ENCODE measurements at regions not wholly inside any gene's neighbourhood (a gene's known extent, or its start where the extent isn't known, plus 50 kb on each side); places are given as distances from the start of the nearest gene placed in this dataset.
"Not testable (repeated sequence)": the region's sequence is repeated elsewhere in the genome, so short reads cannot be mapped to it uniquely, and the experiment has no call there.

DNA sequence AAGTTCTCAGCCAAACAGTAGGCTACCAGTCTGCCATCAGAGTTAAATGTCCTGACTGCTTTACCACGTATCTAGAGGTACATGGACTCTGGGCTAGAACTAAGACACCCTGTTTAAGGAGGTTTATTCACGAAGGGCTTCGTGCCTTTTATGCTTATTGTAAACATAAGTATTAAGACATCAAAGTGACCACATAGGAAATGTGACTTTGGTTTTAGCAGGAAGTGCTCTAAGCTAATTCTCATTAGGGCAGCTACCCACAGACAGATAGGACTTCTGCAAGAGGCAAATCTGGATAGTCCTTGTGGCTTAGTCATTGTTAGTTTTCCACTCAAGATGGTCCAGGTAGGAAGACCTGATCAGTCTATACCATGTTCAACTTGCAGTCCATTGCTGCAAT, 233.3 kb upstream of the MGAT5 start:
- DNase-seq (ENCODE audit: low spot score): no peak

DNA sequence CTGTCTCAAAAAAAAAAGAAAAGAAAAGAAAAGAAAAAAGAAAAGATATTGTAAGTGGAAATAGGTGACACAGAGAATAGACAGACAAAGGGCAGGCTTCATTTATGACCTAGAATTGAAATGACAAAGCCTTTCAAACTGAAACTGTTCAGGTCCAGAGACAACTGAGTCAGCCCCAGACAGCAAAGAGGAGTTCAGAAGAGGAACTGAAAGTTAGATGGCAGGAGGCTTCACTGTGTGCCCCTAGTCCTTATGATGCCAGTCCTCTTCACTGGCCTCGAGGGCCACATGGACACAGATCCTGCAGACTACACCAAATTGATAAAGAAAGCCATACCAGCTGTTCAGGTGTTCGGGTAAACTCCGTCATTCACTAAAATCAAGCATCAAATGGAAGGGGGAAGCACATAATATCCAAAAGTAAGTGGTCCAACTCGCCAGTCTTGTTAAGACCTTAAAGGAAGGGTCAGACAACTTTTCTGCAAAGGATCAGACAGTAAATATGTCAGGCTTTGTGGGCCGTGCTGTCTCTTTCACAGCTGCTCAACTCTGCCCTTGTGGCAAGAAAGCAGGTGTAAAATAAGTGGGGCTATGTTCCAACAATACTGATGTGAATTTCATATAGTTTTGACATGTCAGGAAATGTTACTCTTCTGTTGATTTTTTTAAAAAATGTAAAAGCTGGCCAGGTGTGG, 231.9 kb upstream of the MGAT5 start:
- DNase-seq (ENCODE audit: low spot score): no peak

DNA sequence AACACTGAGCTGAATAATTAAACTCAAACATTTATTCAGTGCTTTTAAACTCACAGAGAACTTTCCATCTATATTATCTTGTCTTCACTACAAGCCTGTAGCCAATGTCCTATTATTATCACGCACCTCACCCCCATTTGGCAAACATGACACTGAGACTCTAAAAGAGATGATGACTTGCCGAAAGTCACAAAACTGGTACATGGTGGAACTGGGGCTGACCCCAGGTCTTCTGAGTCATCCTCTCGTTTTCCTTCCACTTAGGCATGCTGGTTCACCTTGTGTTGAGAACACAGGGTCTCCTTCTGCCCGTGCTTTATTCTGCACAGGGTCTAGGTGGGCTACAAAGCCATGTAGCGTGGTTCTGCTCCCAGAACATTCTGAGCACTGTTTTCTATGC, 230.0 kb upstream of the MGAT5 start:
- DNase-seq (ENCODE audit: low spot score): no peak

GRCh38 chr2:134027980-134028379, 225.9 kb upstream of the MGAT5 start:
- no peak for DNase-seq (ENCODE audit: low spot score)

GRCh38 chr2:134029418-134029817, 224.5 kb upstream of the MGAT5 start:
- no peak for DNase-seq (ENCODE audit: low spot score)

DNA sequence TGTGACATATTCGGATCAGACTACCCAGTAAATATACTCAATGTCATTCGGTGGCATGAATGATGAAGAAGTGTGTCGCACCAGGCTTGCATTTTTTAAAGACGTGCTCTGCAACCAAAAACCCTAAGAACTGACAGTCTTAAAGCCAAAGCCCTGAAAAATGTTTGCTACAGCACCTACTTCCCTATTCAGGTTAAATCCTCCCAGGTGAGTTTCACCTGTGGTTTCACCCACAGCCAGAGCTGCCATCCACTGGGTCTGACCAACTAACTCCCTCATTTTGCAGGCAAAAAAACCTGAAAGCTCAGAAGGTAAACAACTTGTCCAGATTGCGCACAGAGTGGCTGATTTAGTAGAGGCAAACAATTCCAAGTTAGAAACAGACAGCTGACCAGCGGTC, 222.3 kb upstream of the MGAT5 start:
- no peak for DNase-seq (ENCODE audit: low spot score)

- no peak for DNase-seq (ENCODE audit: low spot score)
These were observed 218.1 kb upstream of the MGAT5 start for GRCh38 chr2:134035605-134036370.

DNA sequence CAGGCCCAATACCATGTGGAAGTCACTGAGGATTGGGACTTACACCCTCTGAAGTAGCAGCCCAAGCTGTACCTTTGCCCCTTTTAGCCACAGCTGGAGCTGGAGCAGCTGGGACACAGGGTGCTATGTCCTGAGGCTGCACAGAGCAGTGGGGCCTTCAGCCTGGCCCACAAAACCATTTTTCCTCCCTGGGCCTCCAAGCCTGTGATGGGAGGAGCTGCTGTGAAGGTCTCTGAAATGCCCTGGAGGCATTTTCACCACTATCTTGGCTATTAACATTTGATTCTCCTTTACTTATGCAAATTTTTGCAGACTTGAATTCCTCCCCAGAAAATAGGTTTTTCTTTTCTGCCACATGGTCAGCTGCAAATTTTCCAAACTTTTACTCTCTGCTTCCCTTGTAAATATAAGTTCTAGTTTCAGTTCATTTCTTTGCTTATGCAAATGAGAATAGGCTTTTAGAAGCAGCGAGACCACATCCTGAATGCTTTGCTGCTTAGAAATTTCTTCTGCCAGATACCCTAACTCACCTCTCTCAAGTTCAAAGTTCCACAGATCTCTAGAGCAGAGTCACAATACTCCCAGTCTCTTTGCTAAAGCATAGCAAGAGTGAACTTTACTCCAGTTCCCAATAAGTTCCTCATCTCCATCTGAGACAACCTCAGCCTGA, 213.8 kb upstream of the MGAT5 start:
- no peak for DNase-seq (ENCODE audit: low spot score)

DNA sequence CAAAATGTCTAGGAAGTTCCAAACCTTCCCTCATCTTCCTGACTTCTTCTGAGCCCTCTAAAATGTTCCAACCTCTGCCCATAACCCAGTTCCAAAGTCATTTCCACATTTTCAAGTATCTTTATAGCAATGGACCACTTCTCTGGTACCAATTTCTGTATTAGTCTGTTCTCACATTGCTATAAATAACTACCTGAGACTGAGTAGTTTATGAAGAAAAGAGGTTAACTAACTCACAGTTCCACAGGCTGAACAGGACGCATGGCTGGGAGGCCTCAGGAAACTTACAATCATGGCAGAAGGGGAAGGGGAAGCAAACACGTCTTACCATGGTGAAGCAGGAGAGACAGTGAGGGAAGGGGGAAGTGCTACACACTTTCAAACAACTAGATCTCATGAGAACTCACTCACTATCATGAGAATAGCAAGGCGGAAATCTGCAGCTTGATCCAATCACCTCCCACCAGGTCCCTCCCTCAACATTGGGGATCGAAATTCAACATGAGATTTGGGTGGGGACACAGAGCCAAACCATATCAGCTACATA, 213.2 kb upstream of the MGAT5 start:
- not testable (repeated sequence) for DNase-seq (ENCODE audit: low spot score)

DNA sequence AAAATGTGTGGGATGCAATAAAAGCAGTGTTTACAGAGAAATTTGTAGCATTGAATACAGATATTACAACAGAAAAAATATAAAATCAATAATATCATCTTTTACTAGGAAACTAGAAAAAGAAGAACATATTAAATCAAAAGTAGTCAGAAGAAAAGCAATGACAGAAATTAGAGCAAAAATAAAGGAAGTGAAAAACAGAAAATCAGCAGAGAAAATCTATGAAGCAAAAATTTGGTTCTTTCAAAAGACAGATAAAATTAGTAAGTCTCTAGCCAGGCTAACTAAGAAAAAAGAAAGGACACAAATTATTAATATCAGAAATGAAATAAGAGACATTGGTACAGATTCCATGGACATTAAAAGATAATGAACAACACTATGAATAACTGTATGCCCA, 212.0 kb upstream of the MGAT5 start:
- DNase-seq (ENCODE audit: low spot score): no peak

DNA sequence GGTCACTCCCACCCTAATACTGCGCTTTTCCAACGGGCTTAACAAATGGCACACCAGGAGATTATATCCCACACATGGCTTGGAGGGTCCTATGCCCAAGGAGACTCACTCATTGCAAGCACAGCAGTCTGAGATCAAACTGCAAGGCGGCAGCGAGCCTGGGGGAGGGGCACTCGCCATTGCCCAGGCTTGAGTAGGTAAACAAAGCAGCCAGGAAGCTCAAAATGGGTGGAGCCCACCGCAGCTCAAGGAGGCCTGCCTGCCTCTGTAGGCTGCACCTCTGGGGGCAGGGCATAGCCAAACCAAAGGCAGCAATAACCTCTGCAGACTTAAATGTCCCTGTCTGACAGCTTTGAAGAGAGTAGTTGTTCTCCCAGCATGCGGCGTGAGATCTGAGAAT, 210.8 kb upstream of the MGAT5 start:
- DNase-seq (ENCODE audit: low spot score): not testable (repeated sequence)

DNA sequence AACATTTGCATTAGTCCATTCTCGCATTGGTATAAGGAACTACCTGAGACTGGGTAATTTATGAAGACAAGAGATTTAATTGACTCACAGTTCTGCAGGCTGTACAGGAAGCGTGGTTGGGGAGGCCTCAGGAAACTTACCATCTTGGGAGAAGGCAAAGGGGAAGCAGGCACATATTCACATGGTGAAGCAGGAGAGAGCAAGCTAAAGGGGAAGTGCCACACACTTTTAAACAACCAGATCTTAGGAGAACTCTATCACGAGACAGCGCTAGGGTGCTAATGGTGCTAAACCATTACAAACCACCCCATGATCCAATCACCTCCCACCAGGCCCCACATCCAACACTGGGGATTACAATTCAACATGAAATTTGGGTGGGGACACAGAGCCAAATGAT, 201.7 kb upstream of the MGAT5 start:
- no peak for DNase-seq (ENCODE audit: low spot score)

DNA sequence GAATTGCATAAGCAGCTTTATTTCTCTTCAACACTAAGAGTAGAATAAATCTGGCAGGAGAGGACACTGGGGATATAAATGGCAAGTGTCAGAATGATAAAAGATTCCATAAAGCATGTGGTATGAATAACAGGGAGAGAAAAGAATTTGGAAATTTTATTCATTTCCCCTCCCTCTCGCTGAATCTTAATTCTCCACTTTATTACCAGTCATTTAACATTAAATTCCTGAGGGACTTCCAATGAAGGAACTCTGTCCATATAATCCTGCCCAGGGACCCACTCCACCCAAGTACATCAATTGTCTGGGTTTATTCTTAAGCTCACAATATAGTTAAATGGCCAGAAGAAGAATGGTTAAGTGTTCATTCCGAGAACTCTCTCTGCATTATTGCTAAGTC, 197.7 kb upstream of the MGAT5 start:
- no peak for DNase-seq (ENCODE audit: low spot score)

- not testable (repeated sequence) for DNase-seq (ENCODE audit: low spot score)
These were observed 192.8 kb upstream of the MGAT5 start for GRCh38 chr2:134061066-134061465.

- not testable (repeated sequence) for DNase-seq (ENCODE audit: low spot score)
These were observed 191.6 kb upstream of the MGAT5 start for GRCh38 chr2:134062235-134062634.

DNA sequence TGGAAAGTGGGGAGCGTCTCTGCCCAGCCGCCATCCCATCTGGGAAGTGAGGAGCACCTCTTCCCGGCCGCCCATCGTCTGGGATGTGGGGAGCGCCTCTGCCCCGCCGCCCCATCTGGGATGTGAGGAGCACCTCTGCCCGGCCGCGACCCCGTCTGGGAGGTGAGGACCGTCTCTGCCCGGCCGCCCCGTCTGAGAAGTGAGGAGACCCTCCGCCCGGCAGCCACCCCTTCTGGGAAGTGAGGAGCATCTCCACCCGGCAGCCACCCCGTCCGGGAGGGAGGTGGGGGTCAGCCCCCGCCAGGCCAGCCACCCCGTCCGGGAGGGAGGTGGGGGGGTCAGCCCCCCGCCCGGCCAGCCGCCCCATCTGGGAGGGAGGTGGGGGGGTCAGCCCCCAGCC, 190.0 kb upstream of the MGAT5 start:
- DNase-seq (ENCODE audit: low spot score): not testable (repeated sequence)

GRCh38 chr2:134070281-134070741, 183.6 kb upstream of the MGAT5 start:
- DNase-seq (ENCODE audit: low spot score): no peak

GRCh38 chr2:134072341-134072740, 181.5 kb upstream of the MGAT5 start:
- DNase-seq (ENCODE audit: low spot score): no peak

- no peak for DNase-seq (ENCODE audit: low spot score)
These were observed 180.8 kb upstream of the MGAT5 start for GRCh38 chr2:134073023-134073422.

DNA sequence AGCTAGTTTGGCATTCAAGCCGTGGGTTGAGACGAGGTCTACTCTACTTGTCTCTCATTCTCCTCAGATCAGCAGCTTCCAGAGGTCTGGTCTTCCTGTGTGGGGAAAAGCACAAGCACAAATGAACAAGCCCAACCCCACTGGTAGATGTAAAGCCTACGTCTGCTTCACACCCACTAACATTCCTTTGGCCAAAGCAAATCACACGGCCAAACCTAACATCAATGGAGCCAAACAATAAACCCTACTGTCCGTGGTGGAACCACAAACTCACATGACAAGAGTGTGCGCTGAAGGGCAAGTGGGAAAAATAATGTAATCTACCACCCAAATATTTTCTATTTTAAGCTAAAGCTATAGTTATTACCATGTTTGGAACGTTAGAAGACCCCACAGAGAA, 179.3 kb upstream of the MGAT5 start:
- DNase-seq (ENCODE audit: low spot score): no peak

- no peak for DNase-seq (ENCODE audit: low spot score)
These were observed 178.7 kb upstream of the MGAT5 start for GRCh38 chr2:134075204-134075603.

GRCh38 chr2:134078354-134078753, 175.5 kb upstream of the MGAT5 start:
- no peak for DNase-seq (ENCODE audit: low spot score)

DNA sequence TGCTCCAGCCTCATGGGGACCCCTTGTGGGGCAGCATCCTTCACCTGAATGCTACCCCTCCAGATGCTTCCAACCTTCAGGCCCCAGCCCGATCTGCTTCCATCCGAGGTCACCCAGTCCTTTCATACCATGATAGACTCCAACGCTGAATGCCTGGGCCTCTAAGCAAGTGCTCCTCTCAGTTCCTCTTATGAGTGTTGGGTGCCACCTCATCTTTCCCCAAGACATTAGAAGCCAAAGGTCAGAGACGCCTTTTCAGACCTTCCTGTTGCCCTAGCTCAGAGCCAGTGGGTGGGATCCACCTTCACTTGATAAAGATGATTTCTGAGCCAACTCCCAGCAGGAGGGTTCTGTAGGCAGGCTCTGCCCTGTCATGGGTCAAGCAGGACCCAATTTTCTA, 174.5 kb upstream of the MGAT5 start:
- no peak for DNase-seq (ENCODE audit: low spot score)
